GM23338 (cell line): ENCODE measurements at regions not wholly inside any gene's neighbourhood (a gene's known extent, or its start where the extent isn't known, plus 50 kb on each side); places are given as distances from the start of the nearest gene placed in this dataset.

Source experiments
- ATAC-seq: fragments of 200-7000 bp; cut with Tn5 transposase; 3 replicates; pipeline ENCODE4 v1.9.1; 2020
- DNase-seq: peaks from one replicate; pipeline ENCODE4 v3.0.0-alpha.2; 2015; ENCODE audit warnings: low spot score
- H2AFZ ChIP-seq: fragments of 200-600 bp; sonication (generic); 2 replicates; pipeline ENCODE4 v1.8.0; 2016; ENCODE audit warnings: antibody characterized with exemption, mild to moderate bottlenecking, moderate library complexity
- H3F3A ChIP-seq: fragments of 200-600 bp; sonication (generic); replicated peaks from 2 replicates; pipeline ENCODE4 v1.8.0; 2017; ENCODE audit warnings: antibody characterized with exemption, mixed run types, low read depth
- H3K27ac ChIP-seq: fragments of 200-600 bp; sonication (generic); 2 replicates; pipeline ENCODE4 v1.6.1; 2016; ENCODE audit warnings: low read depth
- H3K27me3 ChIP-seq: fragments of 200-600 bp; sonication (generic); 2 replicates; pipeline ENCODE4 v1.8.0; 2016; ENCODE audit warnings: mild to moderate bottlenecking, mixed run types, moderate library complexity; ENCODE audit not compliant: insufficient read depth
- H3K36me3 ChIP-seq: fragments of 200-600 bp; sonication (generic); 2 replicates; pipeline ENCODE4 v1.8.0; 2016; ENCODE audit warnings: mild to moderate bottlenecking; ENCODE audit not compliant: insufficient read depth
- H3K4me1 ChIP-seq: fragments of 200-600 bp; sonication (generic); 2 replicates; pipeline ENCODE4 v1.8.0; 2016; ENCODE audit warnings: mild to moderate bottlenecking, moderate library complexity; ENCODE audit not compliant: insufficient read depth
- H3K4me2 ChIP-seq: fragments of 200-600 bp; sonication (generic); 2 replicates; pipeline ENCODE4 v1.7.1; 2017; ENCODE audit warnings: mixed run types
- H3K4me3 ChIP-seq: fragments of 200-600 bp; sonication (generic); 2 replicates; pipeline ENCODE4 v1.6.1; 2016; ENCODE audit warnings: mixed run types
- H3K79me2 ChIP-seq: fragments of 200-600 bp; sonication (generic); replicated peaks from 2 replicates; pipeline ENCODE4 v1.8.0; 2017; ENCODE audit warnings: mild to moderate bottlenecking; ENCODE audit not compliant: insufficient read depth
- H3K9me2 ChIP-seq: fragments of 200-600 bp; sonication (generic); 2 replicates; pipeline ENCODE4 v1.8.0; 2017; ENCODE audit not compliant: insufficient read depth
- H4K20me1 ChIP-seq: fragments of 200-600 bp; sonication (generic); replicated peaks from 2 replicates; pipeline ENCODE4 v1.8.0; 2017; ENCODE audit warnings: mild to moderate bottlenecking; ENCODE audit not compliant: insufficient read depth
- H3K27ac Mint-ChIP-seq: 2 replicates; pipeline ENCODE4 v1.8.0; 2020; ENCODE audit warnings: inconsistent platforms, mild to moderate bottlenecking, moderate library complexity, mixed read lengths
- H3K27me3 Mint-ChIP-seq: 3 replicates; pipeline ENCODE4 v1.8.0; 2022; ENCODE audit warnings: low read depth, mild to moderate bottlenecking, moderate library complexity, mixed read lengths, inconsistent platforms; ENCODE audit not compliant: insufficient read depth, poor library complexity
- H3K36me3 Mint-ChIP-seq: 3 replicates; pipeline ENCODE4 v1.8.0; 2021; ENCODE audit warnings: low read depth, mild to moderate bottlenecking, inconsistent platforms, moderate library complexity, mixed read lengths
- H3K4me1 Mint-ChIP-seq: 3 replicates; pipeline ENCODE4 v1.8.0; 2020; ENCODE audit warnings: mild to moderate bottlenecking, inconsistent platforms, mixed read lengths
- H3K4me3 Mint-ChIP-seq: 3 replicates; pipeline ENCODE4 v1.8.0; 2021; ENCODE audit warnings: moderate library complexity, mild to moderate bottlenecking, inconsistent platforms, mixed read lengths
- H3K9me3 Mint-ChIP-seq: 3 replicates; pipeline ENCODE4 v1.8.0; 2020; ENCODE audit warnings: moderate library complexity, mild to moderate bottlenecking, inconsistent platforms, mixed read lengths
- CREB1 ChIP-seq: fragments of 250-450 bp; sonication (Bioruptor Pico); IDR thresholded peaks from 2 replicates; pipeline ENCODE4 v1.5.0; 2020; ENCODE audit warnings: low read depth, mild to moderate bottlenecking, moderate library complexity
- ETS1 ChIP-seq: IDR thresholded peaks from 2 replicates; pipeline ENCODE4 v1.6.1; 2016; ENCODE audit warnings: antibody characterized with exemption
- EZH2 ChIP-seq: fragments of 200-600 bp; sonication (generic); IDR thresholded peaks from one replicate; pipeline ENCODE4 v1.8.0; 2017; ENCODE audit warnings: antibody characterized with exemption, mild to moderate bottlenecking, low read depth; ENCODE audit not compliant: unreplicated experiment
- EZH2phosphoT487 ChIP-seq: fragments of 200-600 bp; sonication (generic); IDR thresholded peaks from one replicate; pipeline ENCODE4 v1.8.1; 2018; ENCODE audit warnings: antibody characterized with exemption; ENCODE audit not compliant: unreplicated experiment
- JUNB ChIP-seq: IDR thresholded peaks from one replicate; pipeline ENCODE4 v1.6.1; 2016; ENCODE audit warnings: antibody characterized with exemption; ENCODE audit not compliant: unreplicated experiment
- NANOG ChIP-seq: IDR thresholded peaks from 2 replicates; pipeline ENCODE4 v1.6.1; 2016; ENCODE audit warnings: antibody characterized with exemption, borderline replicate concordance
- POLR2AphosphoS5 ChIP-seq: IDR thresholded peaks from 2 replicates; pipeline ENCODE4 v1.6.1; 2016; ENCODE audit warnings: antibody characterized with exemption, low read depth
- REST ChIP-seq: IDR thresholded peaks from one replicate; pipeline ENCODE4 v1.6.1; 2018; ENCODE audit warnings: antibody characterized with exemption; ENCODE audit not compliant: unreplicated experiment
- STAT1 ChIP-seq: IDR thresholded peaks from one replicate; pipeline ENCODE4 v1.6.1; 2016; ENCODE audit warnings: antibody characterized with exemption; ENCODE audit not compliant: unreplicated experiment
- ZNF114 ChIP-seq: fragments of 250-450 bp; sonication (Bioruptor Pico); IDR thresholded peaks from 2 replicates; pipeline ENCODE4 v1.5.0; 2020; ENCODE audit warnings: mild to moderate bottlenecking, moderate library complexity
- ZNF331 ChIP-seq: fragments of 250-450 bp; sonication (Bioruptor Pico); IDR thresholded peaks from 2 replicates; pipeline ENCODE4 v1.5.0; 2020; ENCODE audit warnings: low read depth, mild to moderate bottlenecking, moderate library complexity
- ZNF462 ChIP-seq: fragments of 250-450 bp; sonication (Bioruptor Pico); IDR thresholded peaks from 2 replicates; pipeline ENCODE4 v1.5.0; 2020; ENCODE audit warnings: mild to moderate bottlenecking, moderate library complexity
- TF ChIP-seq, protein P1 (sequence below), 2 experiments: fragments of 200-600 bp in 1 of 2; sonication (generic) in 1 of 2; conservative IDR thresholded peaks; 2 replicates each; pipeline versions ENCODE4 v1.5.1 to v1.6.1; 2016 to 2017; ENCODE audit warnings: antibody characterized with exemption in 2 of 2, low read depth in 2 of 2, mild to moderate bottlenecking in 2 of 2, moderate library complexity in 1 of 2

- Histone ChIP-seq H3K36me3 (no peaks in the 10 kb centered on the region), H2AFZ (no peak overlapping the region), H3K4me3 (no peak overlapping the region), H3K27ac (no peak overlapping the region), H3F3A (no peaks in the 10 kb centered on the region), H3K9me2 (0 out of 2 replicates have a peak, but pooled peaks cover 3% of the 10 kb centered on the region), H3K79me2 (no peaks in the 10 kb centered on the region), H3K4me1 (peaks cover 22% of the 10 kb centered on the region; the same call in 1 of the 2 replicates), H4K20me1 (no peaks in the 10 kb centered on the region), H3K27me3 (no peaks in the 10 kb centered on the region), H3K4me2 (no peak overlapping the region)
- H3K27me3 Mint-ChIP-seq = no peaks in the 10 kb centered on the region
- no peaks in the 10 kb centered on the region for H3K36me3 Mint-ChIP-seq
- no peak for ATAC-seq
- no peak overlapping the region for H3K27ac Mint-ChIP-seq
- no peak overlapping the region for H3K4me3 Mint-ChIP-seq
- no peaks in the 10 kb centered on the region for H3K9me3 Mint-ChIP-seq
- no peak for DNase-seq
- TF ChIP-seq JUNB (no peak), CREB1 (CRISPR knock-in tag) (no peak), POLR2AphosphoS5 (no peak), EZH2 (no peak), NANOG (no peak), ZNF114 (CRISPR knock-in tag) (no peak), REST (no peak), ETS1 (no peak), ZNF331 (CRISPR knock-in tag) (no peak), ZNF462 (no peak), STAT1 (no peak), EZH2phosphoT487 (no peak)
- TF ChIP-seq, protein P1, sequence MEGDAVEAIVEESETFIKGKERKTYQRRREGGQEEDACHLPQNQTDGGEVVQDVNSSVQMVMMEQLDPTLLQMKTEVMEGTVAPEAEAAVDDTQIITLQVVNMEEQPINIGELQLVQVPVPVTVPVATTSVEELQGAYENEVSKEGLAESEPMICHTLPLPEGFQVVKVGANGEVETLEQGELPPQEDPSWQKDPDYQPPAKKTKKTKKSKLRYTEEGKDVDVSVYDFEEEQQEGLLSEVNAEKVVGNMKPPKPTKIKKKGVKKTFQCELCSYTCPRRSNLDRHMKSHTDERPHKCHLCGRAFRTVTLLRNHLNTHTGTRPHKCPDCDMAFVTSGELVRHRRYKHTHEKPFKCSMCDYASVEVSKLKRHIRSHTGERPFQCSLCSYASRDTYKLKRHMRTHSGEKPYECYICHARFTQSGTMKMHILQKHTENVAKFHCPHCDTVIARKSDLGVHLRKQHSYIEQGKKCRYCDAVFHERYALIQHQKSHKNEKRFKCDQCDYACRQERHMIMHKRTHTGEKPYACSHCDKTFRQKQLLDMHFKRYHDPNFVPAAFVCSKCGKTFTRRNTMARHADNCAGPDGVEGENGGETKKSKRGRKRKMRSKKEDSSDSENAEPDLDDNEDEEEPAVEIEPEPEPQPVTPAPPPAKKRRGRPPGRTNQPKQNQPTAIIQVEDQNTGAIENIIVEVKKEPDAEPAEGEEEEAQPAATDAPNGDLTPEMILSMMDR (conservative IDR thresholded peaks at IDR 0.05; ENCODE audit: low read depth in 2 of 2) = no peak
- peaks cover 27% of the 10 kb centered on the region for H3K4me1 Mint-ChIP-seq
Measured at GRCh38 chr3:102083473-102083872, 234.2 kb downstream of the NFKBIZ start.
